ENCODE measurements at regions not wholly inside any gene's neighbourhood (a gene's known extent, or its start where the extent isn't known, plus 50 kb on each side); places are given as distances from the start of the nearest gene placed in this dataset.

- TF ChIP-seq POLR2A (IDR thresholded peaks at IDR 0.05): no peak
- TF ChIP-seq, protein P1, sequence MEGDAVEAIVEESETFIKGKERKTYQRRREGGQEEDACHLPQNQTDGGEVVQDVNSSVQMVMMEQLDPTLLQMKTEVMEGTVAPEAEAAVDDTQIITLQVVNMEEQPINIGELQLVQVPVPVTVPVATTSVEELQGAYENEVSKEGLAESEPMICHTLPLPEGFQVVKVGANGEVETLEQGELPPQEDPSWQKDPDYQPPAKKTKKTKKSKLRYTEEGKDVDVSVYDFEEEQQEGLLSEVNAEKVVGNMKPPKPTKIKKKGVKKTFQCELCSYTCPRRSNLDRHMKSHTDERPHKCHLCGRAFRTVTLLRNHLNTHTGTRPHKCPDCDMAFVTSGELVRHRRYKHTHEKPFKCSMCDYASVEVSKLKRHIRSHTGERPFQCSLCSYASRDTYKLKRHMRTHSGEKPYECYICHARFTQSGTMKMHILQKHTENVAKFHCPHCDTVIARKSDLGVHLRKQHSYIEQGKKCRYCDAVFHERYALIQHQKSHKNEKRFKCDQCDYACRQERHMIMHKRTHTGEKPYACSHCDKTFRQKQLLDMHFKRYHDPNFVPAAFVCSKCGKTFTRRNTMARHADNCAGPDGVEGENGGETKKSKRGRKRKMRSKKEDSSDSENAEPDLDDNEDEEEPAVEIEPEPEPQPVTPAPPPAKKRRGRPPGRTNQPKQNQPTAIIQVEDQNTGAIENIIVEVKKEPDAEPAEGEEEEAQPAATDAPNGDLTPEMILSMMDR (IDR thresholded peaks at IDR 0.05): no peak
Observed at GRCh38 chr9:108517651-108518365, 338.0 kb downstream of the ACTL7B start.

All from adrenal gland (tissue), 5 donors.